AML-193 (cell line): ENCODE measurements at regions not wholly inside any gene's neighbourhood (a gene's known extent, or its start where the extent isn't known, plus 50 kb on each side); places are given as distances from the start of the nearest gene placed in this dataset.
"Not testable (repeated sequence)": the region's sequence is repeated elsewhere in the genome, so short reads cannot be mapped to it uniquely, and the experiment has no call there.

Experiments
- DNase-seq, 2 experiments: peaks; one replicate each; lab custom pipeline; 2025; lab: John Stamatoyannopoulos, UW

DNA sequence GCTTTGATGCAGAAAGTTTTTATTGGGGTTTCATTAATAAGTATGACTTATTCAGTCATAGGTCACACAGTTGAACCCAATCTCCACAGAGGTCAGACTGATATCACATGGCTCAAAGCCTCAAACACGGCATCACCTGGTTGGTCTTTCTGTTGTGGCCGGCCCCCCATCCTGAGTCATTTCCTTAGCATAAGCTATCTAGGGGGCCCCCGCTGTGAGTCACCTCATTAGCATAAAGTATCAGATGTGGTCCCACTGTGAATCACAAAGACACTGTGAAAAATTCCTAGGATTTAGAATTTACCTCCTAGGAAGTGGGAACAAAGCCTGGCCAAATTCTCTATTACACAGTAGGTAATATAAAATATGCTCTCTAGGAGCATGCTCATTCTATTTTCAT is 502.2 kb downstream of the PYDC2 start:
- no peak for DNase-seq

DNA sequence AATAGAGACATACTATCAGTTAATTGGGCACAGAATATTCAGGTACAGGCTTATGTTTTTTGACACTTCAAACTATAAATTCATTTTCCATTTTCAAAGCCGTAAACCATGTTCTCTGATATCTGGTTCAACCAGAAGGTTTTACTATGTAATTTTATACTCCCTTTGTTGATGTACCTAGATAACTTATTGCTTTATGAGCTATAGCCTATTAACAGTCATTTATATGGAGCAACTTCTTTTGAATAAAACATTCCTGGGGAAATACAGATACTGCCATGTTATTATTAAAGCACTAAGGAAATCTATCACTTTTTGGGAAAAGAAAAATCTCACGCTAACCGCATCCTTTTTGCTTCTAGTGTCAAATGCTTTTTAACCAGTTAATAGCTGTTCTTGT is 505.6 kb downstream of the PYDC2 start:
- DNase-seq, result no peak

GRCh38 chr3:191968299-191968698 is 507.3 kb downstream of the PYDC2 start:
- DNase-seq, result no peak

- no peak for DNase-seq
These were observed 511.9 kb downstream of the PYDC2 start for GRCh38 chr3:191972714-191973398.

GRCh38 chr3:191973820-191974219 is 512.9 kb downstream of the PYDC2 start:
- DNase-seq, result no peak

DNA sequence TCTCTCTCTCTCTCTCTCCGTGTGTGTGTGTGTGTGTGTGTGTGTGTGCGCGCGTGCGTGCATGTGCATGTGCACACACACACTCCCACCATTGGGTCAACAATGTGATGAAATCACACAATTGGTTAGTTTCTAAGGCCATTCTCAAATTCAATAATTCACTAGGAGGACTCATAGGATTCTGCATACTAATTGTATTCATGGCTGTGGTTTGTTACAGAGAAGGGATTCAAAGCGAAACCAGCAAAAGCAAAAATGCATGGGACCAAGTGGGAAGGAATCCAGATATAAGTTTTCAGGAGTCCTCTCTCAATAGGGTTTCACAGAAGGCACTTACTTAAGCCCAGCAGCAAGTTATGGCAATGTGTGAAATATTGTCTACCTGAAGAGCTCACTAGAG is 515.0 kb downstream of the PYDC2 start:
- no peak for DNase-seq

DNA sequence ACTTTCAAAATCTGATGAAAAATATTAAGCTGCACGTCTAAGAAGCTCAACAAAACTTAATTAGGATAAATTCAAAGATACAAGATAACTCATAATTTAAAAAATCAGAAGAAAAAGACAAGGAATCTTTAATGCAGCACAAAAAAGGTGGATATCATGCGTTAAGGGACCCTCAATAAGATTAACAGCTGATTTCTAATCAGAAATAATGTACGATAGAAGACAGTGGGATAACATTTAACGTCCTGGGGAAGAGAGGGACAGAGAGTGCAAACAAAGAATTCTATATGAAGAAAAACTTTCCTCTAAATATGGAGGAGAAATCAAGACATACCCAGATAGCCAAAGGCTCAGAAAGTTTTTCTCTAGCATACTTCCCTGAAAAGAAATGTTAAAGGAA is 519.5 kb downstream of the PYDC2 start:
- DNase-seq, result no peak

DNA sequence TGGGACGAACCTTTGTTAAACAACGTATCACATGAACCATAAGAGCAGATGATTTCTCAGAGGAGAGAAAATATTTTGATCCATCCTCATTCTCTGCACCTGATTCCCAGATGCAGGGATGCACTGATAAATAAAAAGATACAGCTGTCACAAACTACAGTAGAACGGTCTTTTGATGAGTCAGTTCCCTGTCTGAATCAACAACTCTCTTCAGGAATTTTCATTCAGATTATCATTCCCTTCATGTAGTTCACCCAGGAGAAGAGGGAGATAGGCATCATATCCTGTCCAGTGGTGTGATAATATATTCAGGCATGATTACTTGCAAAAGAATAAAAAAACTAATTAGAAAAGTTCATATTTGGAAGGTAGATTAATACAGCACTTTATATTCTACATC is 521.5 kb downstream of the PYDC2 start:
- no peak for DNase-seq

DNA sequence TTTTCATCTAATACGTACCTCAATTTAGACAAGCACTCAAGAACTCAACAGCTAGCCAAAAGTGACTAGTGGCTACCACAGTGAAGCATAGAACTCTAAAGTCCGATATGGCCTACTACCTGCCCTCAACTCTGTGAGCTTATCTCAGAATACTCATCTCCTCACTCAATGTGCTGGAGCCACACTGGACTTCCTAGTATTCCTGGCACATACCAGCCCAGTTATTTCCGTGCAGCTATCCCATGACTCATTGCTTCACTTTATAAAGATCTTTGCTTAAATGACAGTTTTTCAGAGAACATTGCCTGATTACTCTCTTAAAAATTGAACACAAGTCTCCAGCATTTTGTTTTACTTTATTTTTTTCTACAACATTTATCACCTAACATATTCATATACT is 524.7 kb downstream of the PYDC2 start:
- no peak for DNase-seq

DNA sequence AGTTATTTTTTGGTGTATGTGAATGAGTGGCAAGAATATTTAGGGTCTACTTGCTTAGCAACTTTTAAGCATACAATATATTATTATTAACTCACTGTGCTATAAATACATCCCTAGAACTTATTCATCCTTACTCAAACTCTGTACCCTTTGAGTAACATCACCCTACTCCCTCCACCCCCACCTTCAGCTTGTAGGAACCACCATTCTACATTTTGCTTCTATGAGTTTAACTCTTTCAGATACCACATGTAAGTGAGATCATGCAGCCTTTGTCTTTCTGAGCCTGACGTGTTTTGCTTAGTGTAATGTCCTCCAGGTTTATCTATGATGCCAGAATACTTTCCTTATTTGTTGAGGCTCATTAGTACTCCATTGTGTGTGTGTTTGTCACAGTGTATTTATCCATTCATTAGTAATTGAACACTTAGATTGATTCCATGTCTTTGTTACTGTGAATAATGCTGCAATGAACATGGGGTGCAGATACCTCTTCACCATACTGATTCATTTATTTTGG is 526.9 kb downstream of the PYDC2 start:
- no peak for DNase-seq

DNA sequence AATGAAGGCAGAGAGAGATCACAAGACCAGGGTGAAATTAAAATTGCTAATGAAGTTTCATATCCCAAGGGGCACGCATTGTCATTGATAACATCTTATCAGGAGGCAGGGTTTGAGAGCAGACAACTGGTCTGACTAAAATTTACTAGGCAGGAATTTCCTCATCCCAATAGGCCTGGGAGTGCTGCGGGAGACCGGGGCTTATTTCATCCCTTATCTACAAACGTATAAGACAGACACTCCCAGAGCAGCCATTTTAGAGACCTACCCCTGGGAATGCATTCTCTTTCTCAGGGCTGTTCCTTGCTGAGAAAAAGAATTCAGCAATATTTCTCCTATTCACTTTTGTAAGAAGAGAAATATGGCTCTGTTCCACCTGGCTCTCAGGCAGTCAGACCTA is 533.0 kb downstream of the PYDC2 start:
- DNase-seq, result not testable (repeated sequence)

- no peak for DNase-seq
These were observed 536.1 kb downstream of the PYDC2 start for GRCh38 chr3:191997093-191997492.

DNA sequence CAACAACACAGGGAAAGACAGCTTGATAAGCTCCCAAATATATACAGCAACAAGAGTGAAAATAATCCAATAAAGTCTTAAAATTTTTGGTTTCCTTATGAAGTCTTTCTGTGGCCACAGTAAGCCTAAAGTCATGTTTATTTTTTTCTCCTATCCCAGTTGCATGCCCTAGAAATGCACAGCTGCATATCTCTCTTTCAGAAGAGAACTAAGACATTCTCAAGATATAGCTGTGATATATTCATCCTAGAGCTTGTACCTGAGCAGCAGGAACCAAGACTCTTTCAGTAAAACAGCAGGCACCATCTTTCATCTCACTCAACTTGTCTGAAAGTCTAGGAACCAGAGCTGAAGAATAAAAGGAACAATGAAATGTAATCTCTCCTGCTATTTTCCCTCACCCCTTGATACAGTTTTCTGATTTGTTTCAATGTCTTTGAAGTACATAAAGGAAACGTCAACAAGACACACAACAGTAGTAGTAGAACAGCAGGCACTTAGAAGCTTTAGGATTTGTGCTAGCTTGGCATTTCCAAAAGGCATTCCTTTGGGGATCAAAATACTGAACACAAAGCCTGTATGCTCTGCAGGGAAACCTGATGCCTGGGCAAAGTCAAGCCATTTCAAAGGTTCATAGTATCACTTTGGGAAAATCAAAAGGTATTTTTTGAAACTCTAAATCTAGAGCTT is 536.8 kb downstream of the PYDC2 start:
- no peak for DNase-seq

DNA sequence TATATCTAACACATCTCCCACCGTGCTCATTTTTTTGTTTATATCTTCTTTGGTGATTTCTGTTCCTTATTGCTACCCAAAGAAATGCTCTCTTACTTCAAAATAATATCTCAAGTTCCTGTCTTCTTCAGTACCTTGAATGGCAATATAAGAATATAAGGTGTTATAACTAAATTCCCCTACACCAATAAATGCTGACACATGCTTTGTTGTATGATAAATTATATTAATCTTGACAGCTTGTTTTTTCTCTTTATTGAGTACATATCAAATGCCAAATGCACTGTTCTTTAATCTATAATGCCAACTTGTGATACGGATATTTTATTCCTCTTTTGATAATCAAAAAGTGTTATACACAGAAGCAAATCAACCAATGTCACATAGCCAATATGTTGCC is 540.3 kb downstream of the PYDC2 start:
- DNase-seq, result no peak

DNA sequence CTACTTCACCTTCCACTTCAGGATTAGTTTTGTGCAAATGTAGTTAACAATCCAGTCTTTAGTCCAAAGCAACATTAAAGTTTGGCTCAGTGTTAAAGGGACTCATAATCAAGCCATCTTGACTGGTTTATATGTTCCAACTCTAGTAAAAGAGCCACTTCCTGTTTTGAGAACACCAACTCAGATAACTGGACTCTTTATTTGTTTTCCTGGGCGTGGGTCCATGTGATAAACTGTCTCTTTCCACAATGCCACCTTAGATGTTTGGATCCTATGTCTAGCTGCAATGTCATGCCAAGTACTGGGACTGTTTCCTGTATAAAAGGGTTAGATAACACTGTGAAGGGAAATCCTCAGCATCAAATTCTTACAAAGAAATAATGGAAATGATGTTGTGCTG is 545.0 kb downstream of the PYDC2 start:
- no peak for DNase-seq

DNA sequence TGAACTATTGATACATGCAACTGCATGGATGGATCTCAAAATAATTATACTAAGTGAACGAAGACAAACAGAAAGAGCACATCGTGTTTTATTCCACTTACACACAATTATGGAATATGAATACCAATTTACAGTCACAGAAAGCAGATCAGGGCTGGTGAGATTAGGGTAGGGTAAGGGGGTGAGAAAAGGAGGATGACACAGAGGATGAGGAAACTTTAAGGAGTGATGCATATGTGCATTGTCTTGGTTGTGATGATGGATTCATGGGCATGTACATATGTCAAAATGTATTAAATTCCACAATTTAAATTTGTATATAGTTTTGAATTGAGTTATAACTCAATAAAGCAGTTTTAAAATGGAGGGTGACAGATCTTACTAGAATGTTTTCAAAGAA is 548.9 kb downstream of the PYDC2 start:
- no peak for DNase-seq

DNA sequence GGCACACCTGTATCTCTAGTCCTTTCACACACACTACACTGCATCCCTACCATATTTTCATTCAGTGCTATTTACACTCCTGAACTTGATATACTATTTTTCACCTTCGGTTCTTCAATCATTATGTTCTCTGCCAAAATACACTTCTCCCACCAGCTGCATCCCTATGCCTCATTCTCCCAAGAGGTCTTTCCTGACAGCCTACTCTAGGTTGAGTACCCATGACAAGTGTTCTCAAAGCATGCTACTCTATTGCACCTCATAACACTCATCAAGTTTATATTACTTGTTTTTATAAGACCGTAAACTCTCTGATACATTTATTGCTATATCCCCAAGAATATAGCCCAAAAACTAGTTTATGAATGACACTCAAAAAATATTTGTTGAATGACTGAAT is 549.5 kb downstream of the PYDC2 start:
- DNase-seq, result no peak

DNA sequence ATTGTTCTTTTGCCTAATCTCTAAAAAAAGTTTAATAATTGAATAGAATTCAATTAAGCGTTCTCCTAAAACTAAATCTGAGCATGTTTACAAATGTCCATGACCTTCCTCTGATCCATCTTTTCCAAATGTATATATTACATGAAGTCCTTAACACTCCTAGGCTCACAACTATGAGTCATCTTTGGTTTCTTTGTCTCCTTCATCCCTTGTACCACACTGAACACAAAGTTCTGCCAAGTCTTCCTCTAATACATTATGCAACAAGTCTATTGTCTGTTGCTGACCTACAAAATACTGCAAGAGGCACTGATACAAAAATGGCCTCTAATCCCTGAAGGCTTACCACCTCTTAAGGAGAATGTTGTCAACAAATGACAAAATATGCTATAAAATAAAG is 550.2 kb downstream of the PYDC2 start:
- DNase-seq, result no peak

DNA sequence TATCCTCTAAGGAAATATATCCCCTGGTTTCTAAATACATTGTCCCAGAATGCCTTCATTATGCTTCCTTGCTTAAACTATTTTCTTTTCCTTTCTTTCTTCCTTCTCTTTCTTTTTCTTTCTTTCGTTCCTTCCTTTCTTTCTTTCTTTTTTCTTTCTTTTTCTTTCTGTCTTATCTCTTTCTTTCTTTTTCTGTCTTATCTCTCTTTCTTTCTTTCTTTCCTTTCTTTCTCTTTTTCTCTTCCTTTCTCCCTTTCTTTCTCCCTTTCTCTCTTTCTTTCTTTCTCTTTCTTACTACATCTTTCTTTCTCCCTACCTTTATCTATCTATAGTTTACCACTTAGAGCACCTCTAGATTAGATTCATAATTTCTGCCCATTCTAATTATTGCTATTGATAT is 552.1 kb downstream of the PYDC2 start:
- no peak for DNase-seq

DNA sequence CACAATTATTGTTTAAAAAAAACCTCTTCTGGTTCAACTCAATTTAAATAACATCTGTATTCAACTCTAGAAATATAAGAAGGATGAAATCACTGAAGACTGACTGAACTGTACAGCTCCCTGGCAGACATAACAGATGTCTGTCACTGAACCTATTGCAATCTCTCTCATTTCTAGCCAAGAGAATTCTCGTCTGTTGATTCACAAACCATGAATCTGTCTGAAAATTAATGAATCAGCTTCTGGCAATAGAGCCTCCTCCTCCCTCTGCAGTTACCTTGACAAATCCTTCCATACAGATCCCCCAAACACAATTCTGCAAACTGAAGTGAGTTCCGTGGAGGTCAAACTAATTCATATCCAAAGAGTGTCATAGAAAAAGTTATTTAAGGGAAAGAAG is 561.4 kb downstream of the PYDC2 start:
- DNase-seq, result no peak

- DNase-seq, result no peak
These were observed 563.8 kb downstream of the PYDC2 start for GRCh38 chr3:192024751-192025150.

DNA sequence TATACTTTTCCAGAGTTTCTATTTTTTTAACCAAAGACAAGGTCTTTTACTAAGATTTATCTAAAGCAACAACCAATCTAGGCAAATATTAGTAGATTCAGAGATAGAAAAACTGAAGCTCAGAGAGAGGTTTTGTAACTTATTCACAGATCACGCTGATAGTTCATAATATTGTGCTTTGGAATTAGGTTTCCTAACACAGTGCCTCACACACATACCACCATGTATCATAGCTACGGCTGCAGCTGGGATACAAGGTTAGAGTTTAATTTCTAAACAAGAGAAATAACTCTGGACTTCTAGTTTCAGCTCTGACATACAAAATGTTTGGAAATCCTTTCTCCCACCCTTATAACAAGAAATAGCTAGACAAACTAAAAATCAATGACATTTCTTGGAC is 565.7 kb downstream of the PYDC2 start:
- no peak for DNase-seq

DNA sequence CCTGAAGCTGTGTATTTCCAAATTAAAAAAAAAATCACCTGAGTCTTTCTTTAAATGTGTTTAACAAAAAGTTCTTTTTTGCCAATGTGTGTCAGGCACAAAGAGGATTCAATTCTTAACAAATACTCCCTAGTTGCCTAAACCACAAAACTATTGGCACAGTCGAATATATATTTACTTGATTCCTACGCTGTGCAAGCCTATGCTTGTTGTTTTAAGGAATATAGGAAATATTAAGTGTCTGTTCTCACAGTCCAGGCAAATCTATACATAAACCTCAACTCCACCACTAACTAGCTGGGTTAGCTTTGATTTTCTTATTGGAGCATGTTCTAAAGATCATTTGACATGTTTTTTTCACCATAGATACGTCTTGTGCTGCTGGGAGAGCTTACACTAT is 571.0 kb downstream of the PYDC2 start:
- no peak for DNase-seq

- no peak for DNase-seq
These were observed 572.3 kb downstream of the PYDC2 start for GRCh38 chr3:192033246-192033645.
